ENCODE measurements at regions not wholly inside any gene's neighbourhood (a gene's known extent, or its start where the extent isn't known, plus 50 kb on each side); places are given as distances from the start of the nearest gene placed in this dataset.
A peak's percentile ranks its signal among the peaks of the same experiment; 100 is the strongest.

DNA sequence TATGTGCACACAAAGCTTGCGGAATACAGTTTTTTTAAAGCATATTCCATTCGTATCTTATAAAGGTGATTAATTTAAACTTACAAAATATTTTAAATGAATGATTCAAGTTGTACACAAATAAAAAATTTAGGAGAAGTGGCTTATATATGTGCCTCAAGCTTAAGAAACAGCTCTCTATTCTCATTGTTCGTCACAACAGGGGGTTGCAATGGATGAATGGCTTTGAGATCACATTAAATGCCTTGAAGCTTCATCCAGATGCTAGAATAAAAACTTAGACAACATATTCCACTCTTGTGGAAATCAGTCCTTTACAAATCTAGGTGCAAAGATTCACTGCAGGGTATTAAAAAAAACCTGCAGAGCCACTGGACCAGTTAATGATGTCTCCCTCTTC, 303.9 kb upstream of the LRFN5 start:
- DNase-seq, result no peak
- Histone ChIP-seq H3K79me1 (ENCODE audit: low read length) (no peaks in the 10 kb centered on the region), H2BK5ac (ENCODE audit: low read depth, low read length, poor library complexity) (no peak overlapping the region)

DNA sequence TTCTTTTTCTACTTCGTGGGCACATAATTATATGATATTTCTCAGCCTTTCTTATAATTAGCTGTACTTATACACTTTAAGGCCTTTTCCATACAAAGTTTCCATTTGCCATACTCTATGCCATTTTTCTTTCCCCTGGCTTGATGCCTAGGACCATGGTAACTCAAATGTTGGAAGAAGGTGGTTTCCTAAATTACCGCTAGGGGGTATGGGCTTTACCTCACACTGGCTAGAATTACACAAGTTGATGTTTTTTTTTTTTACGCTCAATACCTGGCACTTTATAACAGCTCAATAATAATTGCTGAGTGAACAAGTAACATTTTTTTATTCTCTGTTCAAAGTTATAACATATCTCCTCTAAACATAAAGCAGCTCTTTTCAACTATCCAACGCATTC, 306.8 kb upstream of the LRFN5 start:
- no peak overlapping the region for H2BK12ac ChIP-seq (ENCODE audit: low read length)
- H2BK5ac ChIP-seq (ENCODE audit: low read depth, low read length, poor library complexity), result no peak overlapping the region
- H3K27ac ChIP-seq (ENCODE audit: low read depth, low read length), result no peak overlapping the region
- no peak overlapping the region for H4K12ac ChIP-seq (ENCODE audit: low read depth, low read length)
- no peaks in the 10 kb centered on the region for H3K36me3 ChIP-seq (ENCODE audit: control insufficient read depth in 1 of 2, insufficient read depth in 2 of 2, low read length in 2 of 2)
- WGBS (ENCODE audit: extremely low coverage, insufficient coverage, insufficient read length), result 100% methylated on average over 1 of the region's 4 CpGs
- no peak overlapping the region for H3K9ac ChIP-seq (ENCODE audit: low read length)
- H3K4me3 ChIP-seq (ENCODE audit: low read depth, low read length), result no peak overlapping the region
- no peak overlapping the region for H3K4ac ChIP-seq (ENCODE audit: low read depth, low read length)
- no peaks in the 10 kb centered on the region for H3K79me2 ChIP-seq (ENCODE audit: control insufficient read depth, insufficient read depth, low read length, poor library complexity)
- H3K9me3 ChIP-seq (ENCODE audit: insufficient read depth, low read depth, low read length), result no peaks in the 10 kb centered on the region
- no peaks in the 10 kb centered on the region for H3K79me1 ChIP-seq (ENCODE audit: low read length)
- H3K27me3 ChIP-seq (ENCODE audit: insufficient read depth, low read length), result no peaks in the 10 kb centered on the region
- no peak overlapping the region for H4K91ac ChIP-seq (ENCODE audit: low read depth, low read length)
- no peak overlapping the region for H3K23ac ChIP-seq (ENCODE audit: low read length)
- H2AK5ac ChIP-seq (ENCODE audit: low read length), result no peak overlapping the region
- H3K4me2 ChIP-seq (ENCODE audit: low read length), result no peak overlapping the region
- no peak overlapping the region for H2BK120ac ChIP-seq (ENCODE audit: insufficient read depth, low read length, poor library complexity)
- no peak for DNase-seq
- no peak overlapping the region for H3K18ac ChIP-seq (ENCODE audit: low read length)
- H3K4me1 ChIP-seq (ENCODE audit: control insufficient read depth in 1 of 2, insufficient read depth in 2 of 2, low read length in 2 of 2), result no peaks in the 10 kb centered on the region
- no peak overlapping the region for H4K8ac ChIP-seq (ENCODE audit: low read depth, low read length)
- H2AFZ ChIP-seq (ENCODE audit: insufficient read depth, low read length, poor library complexity), result no peak overlapping the region
- H3K14ac ChIP-seq (ENCODE audit: low read length), result no peak overlapping the region

More for the DNA sequence above, 303.9 kb upstream of the LRFN5 start:
- Histone ChIP-seq H4K8ac (ENCODE audit: low read depth, low read length) (no peak overlapping the region), H3K4ac (ENCODE audit: low read depth, low read length) (no peak overlapping the region), H4K12ac (ENCODE audit: low read depth, low read length) (no peak overlapping the region), H3K23ac (ENCODE audit: low read length) (no peak overlapping the region), H2BK120ac (ENCODE audit: insufficient read depth, low read length, poor library complexity) (no peak overlapping the region), H3K27me3 (ENCODE audit: insufficient read depth, low read length) (no peaks in the 10 kb centered on the region), H2AFZ (ENCODE audit: insufficient read depth, low read length, poor library complexity) (no peak overlapping the region), H3K79me2 (ENCODE audit: control insufficient read depth, insufficient read depth, low read length, poor library complexity) (no peaks in the 10 kb centered on the region), H2AK5ac (ENCODE audit: low read length) (no peak overlapping the region), H3K18ac (ENCODE audit: low read length) (no peak overlapping the region), H3K36me3 (ENCODE audit: control insufficient read depth in 1 of 2, insufficient read depth in 2 of 2, low read length in 2 of 2) (no peaks in the 10 kb centered on the region), H3K4me3 (ENCODE audit: low read depth, low read length) (no peak overlapping the region), H3K9ac (ENCODE audit: low read length) (no peak overlapping the region), H3K4me1 (ENCODE audit: control insufficient read depth in 1 of 2, insufficient read depth in 2 of 2, low read length in 2 of 2) (no peaks in the 10 kb centered on the region), H3K27ac (ENCODE audit: low read depth, low read length) (no peak overlapping the region), H4K91ac (ENCODE audit: low read depth, low read length) (no peak overlapping the region), H3K14ac (ENCODE audit: low read length) (no peak overlapping the region), H3K9me3 (ENCODE audit: insufficient read depth, low read depth, low read length) (no peaks in the 10 kb centered on the region), H2BK12ac (ENCODE audit: low read length) (no peak overlapping the region), H3K4me2 (ENCODE audit: low read length) (no peak overlapping the region)
- no CpG with 5 or more reads among the region's 3 CpGs for WGBS (ENCODE audit: extremely low coverage, insufficient coverage, insufficient read length)

DNA sequence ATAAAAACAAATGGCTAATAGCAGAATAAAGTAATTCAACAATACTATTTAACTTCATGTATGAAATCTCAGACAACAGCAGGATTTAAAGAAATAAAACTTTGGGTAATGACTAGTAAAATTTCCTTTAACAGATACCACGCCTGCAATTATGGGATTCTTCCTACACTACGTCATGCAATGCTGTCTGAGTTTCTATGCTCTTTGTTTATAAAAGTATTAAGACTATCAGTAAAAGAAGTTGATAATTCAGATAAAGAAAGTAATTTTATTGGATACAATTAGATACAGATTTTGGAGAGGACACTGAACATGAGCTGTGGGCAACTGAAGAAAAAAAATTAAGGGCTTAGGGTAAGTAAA, 308.4 kb upstream of the LRFN5 start:
- no peak overlapping the region for H3K27ac ChIP-seq (ENCODE audit: low read depth, low read length)
- H4K8ac ChIP-seq (ENCODE audit: low read depth, low read length), result no peak overlapping the region
- no peak overlapping the region for H2BK120ac ChIP-seq (ENCODE audit: insufficient read depth, low read length, poor library complexity)
- no peak overlapping the region for H2BK12ac ChIP-seq (ENCODE audit: low read length)
- H3K9ac ChIP-seq (ENCODE audit: low read length), result no peak overlapping the region
- H3K18ac ChIP-seq (ENCODE audit: low read length), result no peak overlapping the region
- H4K91ac ChIP-seq (ENCODE audit: low read depth, low read length), result no peak overlapping the region
- no CpG with 5 or more reads among the region's 2 CpGs for WGBS (ENCODE audit: extremely low coverage, insufficient coverage, insufficient read length)
- H3K4me1 ChIP-seq (ENCODE audit: control insufficient read depth in 1 of 2, insufficient read depth in 2 of 2, low read length in 2 of 2), result no peaks in the 10 kb centered on the region
- H3K9me3 ChIP-seq (ENCODE audit: insufficient read depth, low read depth, low read length), result no peaks in the 10 kb centered on the region
- no peak overlapping the region for H3K4me2 ChIP-seq (ENCODE audit: low read length)
- no peak overlapping the region for H2BK5ac ChIP-seq (ENCODE audit: low read depth, low read length, poor library complexity)
- H3K4ac ChIP-seq (ENCODE audit: low read depth, low read length), result no peak overlapping the region
- no peaks in the 10 kb centered on the region for H3K79me2 ChIP-seq (ENCODE audit: control insufficient read depth, insufficient read depth, low read length, poor library complexity)
- no peaks in the 10 kb centered on the region for H3K27me3 ChIP-seq (ENCODE audit: insufficient read depth, low read length)
- H3K79me1 ChIP-seq (ENCODE audit: low read length), result no peaks in the 10 kb centered on the region
- no peak overlapping the region for H3K23ac ChIP-seq (ENCODE audit: low read length)
- no peaks in the 10 kb centered on the region for H3K36me3 ChIP-seq (ENCODE audit: control insufficient read depth in 1 of 2, insufficient read depth in 2 of 2, low read length in 2 of 2)
- no peak overlapping the region for H3K14ac ChIP-seq (ENCODE audit: low read length)
- no peak overlapping the region for H2AK5ac ChIP-seq (ENCODE audit: low read length)
- H3K4me3 ChIP-seq (ENCODE audit: low read depth, low read length), result no peak overlapping the region
- no peak overlapping the region for H2AFZ ChIP-seq (ENCODE audit: insufficient read depth, low read length, poor library complexity)
- H4K12ac ChIP-seq (ENCODE audit: low read depth, low read length), result no peak overlapping the region
- peak in 1 of 2 donors; percentile 5 for DNase-seq

DNA sequence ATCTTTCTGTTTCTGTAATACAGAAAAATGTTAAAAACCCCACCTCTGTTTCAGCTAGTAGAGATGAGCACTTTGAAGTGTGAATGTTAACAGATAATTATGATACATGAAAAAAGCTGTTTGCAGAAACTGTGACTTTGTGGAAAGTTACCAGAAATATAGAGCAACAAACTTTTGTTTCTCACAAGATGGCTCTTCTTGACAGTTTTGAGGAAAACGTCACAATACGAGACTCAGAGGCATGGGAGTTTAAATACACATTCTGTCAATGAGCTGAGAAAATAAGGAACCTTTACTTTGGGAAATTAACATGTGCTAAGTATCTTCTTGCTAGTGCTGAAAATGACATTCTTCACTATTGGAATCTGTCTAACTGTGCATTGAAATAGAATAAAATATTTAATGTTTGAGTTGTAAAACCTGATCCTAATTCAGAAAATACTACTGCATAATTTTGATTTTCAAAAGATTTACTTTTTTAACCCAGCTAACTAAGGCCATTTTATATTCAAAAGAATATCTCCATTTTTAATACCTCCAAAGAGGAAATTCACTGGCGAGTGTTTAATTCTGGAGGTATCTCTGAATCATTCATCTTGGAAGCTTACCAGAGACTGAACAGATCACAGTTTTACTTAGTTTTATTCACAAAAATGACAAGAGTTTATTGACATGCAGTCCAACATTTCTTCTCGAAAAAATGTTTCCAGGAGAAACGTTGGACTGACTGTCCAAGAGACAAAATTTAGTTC, 308.9 kb upstream of the LRFN5 start:
- DNase-seq, result no peak
- no peak overlapping the region for H2BK5ac ChIP-seq (ENCODE audit: low read depth, low read length, poor library complexity)
- no CpG with 5 or more reads among the region's 5 CpGs for WGBS (ENCODE audit: extremely low coverage, insufficient coverage, insufficient read length)
- no peak overlapping the region for H4K12ac ChIP-seq (ENCODE audit: low read depth, low read length)
- H4K8ac ChIP-seq (ENCODE audit: low read depth, low read length), result no peak overlapping the region
- no peaks in the 10 kb centered on the region for H3K4me1 ChIP-seq (ENCODE audit: control insufficient read depth in 1 of 2, insufficient read depth in 2 of 2, low read length in 2 of 2)
- H3K23ac ChIP-seq (ENCODE audit: low read length), result no peak overlapping the region
- no peak overlapping the region for H3K4me2 ChIP-seq (ENCODE audit: low read length)
- H4K91ac ChIP-seq (ENCODE audit: low read depth, low read length), result no peak overlapping the region
- no peak overlapping the region for H3K14ac ChIP-seq (ENCODE audit: low read length)
- no peak overlapping the region for H2BK120ac ChIP-seq (ENCODE audit: insufficient read depth, low read length, poor library complexity)
- no peak overlapping the region for H3K4ac ChIP-seq (ENCODE audit: low read depth, low read length)
- no peak overlapping the region for H3K18ac ChIP-seq (ENCODE audit: low read length)
- no peak overlapping the region for H3K9ac ChIP-seq (ENCODE audit: low read length)
- no peak overlapping the region for H3K27ac ChIP-seq (ENCODE audit: low read depth, low read length)
- no peaks in the 10 kb centered on the region for H3K36me3 ChIP-seq (ENCODE audit: control insufficient read depth in 1 of 2, insufficient read depth in 2 of 2, low read length in 2 of 2)
- no peaks in the 10 kb centered on the region for H3K27me3 ChIP-seq (ENCODE audit: insufficient read depth, low read length)
- no peaks in the 10 kb centered on the region for H3K79me2 ChIP-seq (ENCODE audit: control insufficient read depth, insufficient read depth, low read length, poor library complexity)
- H2BK12ac ChIP-seq (ENCODE audit: low read length), result no peak overlapping the region
- H2AFZ ChIP-seq (ENCODE audit: insufficient read depth, low read length, poor library complexity), result no peak overlapping the region
- H2AK5ac ChIP-seq (ENCODE audit: low read length), result no peak overlapping the region
- no peaks in the 10 kb centered on the region for H3K9me3 ChIP-seq (ENCODE audit: insufficient read depth, low read depth, low read length)
- no peak overlapping the region for H3K4me3 ChIP-seq (ENCODE audit: low read depth, low read length)
- H3K79me1 ChIP-seq (ENCODE audit: low read length), result no peaks in the 10 kb centered on the region

Measured in trophoblast cell (in vitro differentiated cells and primary cell).